CD8-positive, alpha-beta memory T cell (primary cell): ENCODE measurements at regions not wholly inside any gene's neighbourhood (a gene's known extent, or its start where the extent isn't known, plus 50 kb on each side); places are given as distances from the start of the nearest gene placed in this dataset.

Experiments
- CTCF ChIA-PET: fragments of 350-600 bp; sonication (Branson Sonifier 250); formaldehyde crosslinking; loops from one replicate; lab custom pipeline; 2021; ENCODE audit warnings: antibody characterized with exemption; lab: Charles Lee
- POLR2A ChIA-PET: fragments of 350-600 bp; sonication (Branson Sonifier 250); formaldehyde crosslinking; loops from one replicate; lab custom pipeline; 2021; ENCODE audit warnings: antibody characterized with exemption; lab: Charles Lee
- DNase-seq, 5 donors: peaks; one replicate each; pipeline versions ENCODE4 v3.0.0 to v3.0.0-alpha.2; 2020 to 2022; ENCODE audit warnings: mixed read lengths in 1 of 5
- H3K27ac ChIP-seq: one replicate; pipeline ENCODE4 v1.7.0; 2013; ENCODE audit warnings: low read depth, mild to moderate bottlenecking, low read length, moderate library complexity
- H3K27me3 ChIP-seq: 2 replicates; pipeline ENCODE4 v1.7.0; 2013; ENCODE audit warnings: low read length, mild to moderate bottlenecking; ENCODE audit not compliant: insufficient read depth, poor library complexity, severe bottlenecking
- H3K36me3 ChIP-seq: 2 replicates; pipeline ENCODE4 v1.7.0; 2013; ENCODE audit warnings: mild to moderate bottlenecking, low read length, moderate library complexity; ENCODE audit not compliant: insufficient read depth
- H3K4me1 ChIP-seq: 2 replicates; pipeline ENCODE4 v1.7.0; 2013; ENCODE audit warnings: mild to moderate bottlenecking, low read length, moderate library complexity; ENCODE audit not compliant: insufficient read depth
- H3K4me3 ChIP-seq: 2 replicates; pipeline ENCODE4 v1.7.0; 2013; ENCODE audit warnings: mild to moderate bottlenecking, low read length
- H3K9me3 ChIP-seq: 2 replicates; pipeline ENCODE4 v1.7.0; 2013; ENCODE audit warnings: mild to moderate bottlenecking, low read length
- H3K27ac Mint-ChIP-seq, 8 donors: one replicate each; pipeline ENCODE4 v1.8.0; 2020 to 2021; ENCODE audit warnings: mixed read lengths in 8 of 8, mild to moderate bottlenecking in 6 of 8, inconsistent platforms in 3 of 8, moderate library complexity in 3 of 8
- H3K27me3 Mint-ChIP-seq, 2 donors: one replicate each; pipeline ENCODE4 v1.8.0; 2020 to 2021; ENCODE audit warnings: mixed read lengths in 2 of 2, mild to moderate bottlenecking in 1 of 2, moderate library complexity in 1 of 2
- H3K36me3 Mint-ChIP-seq, 3 donors: one replicate each; pipeline ENCODE4 v1.8.0; 2020 to 2021; ENCODE audit warnings: mixed read lengths in 3 of 3, inconsistent platforms in 1 of 3, mild to moderate bottlenecking in 1 of 3
- H3K4me1 Mint-ChIP-seq, 3 donors: one replicate each; pipeline ENCODE4 v1.8.0; 2020 to 2021; ENCODE audit warnings: mixed read lengths in 3 of 3, inconsistent platforms in 1 of 3, mild to moderate bottlenecking in 1 of 3
- H3K4me3 Mint-ChIP-seq, 7 donors: one replicate each; pipeline ENCODE4 v1.8.0; 2020 to 2021; ENCODE audit warnings: mixed read lengths in 7 of 7, mild to moderate bottlenecking in 6 of 7, moderate library complexity in 4 of 7, inconsistent platforms in 2 of 7
- H3K9me3 Mint-ChIP-seq, 5 donors: one replicate each; pipeline ENCODE4 v1.8.0; 2020 to 2022; ENCODE audit warnings: mixed read lengths in 5 of 5, mild to moderate bottlenecking in 3 of 5, moderate library complexity in 2 of 5, inconsistent platforms in 1 of 5

DNA sequence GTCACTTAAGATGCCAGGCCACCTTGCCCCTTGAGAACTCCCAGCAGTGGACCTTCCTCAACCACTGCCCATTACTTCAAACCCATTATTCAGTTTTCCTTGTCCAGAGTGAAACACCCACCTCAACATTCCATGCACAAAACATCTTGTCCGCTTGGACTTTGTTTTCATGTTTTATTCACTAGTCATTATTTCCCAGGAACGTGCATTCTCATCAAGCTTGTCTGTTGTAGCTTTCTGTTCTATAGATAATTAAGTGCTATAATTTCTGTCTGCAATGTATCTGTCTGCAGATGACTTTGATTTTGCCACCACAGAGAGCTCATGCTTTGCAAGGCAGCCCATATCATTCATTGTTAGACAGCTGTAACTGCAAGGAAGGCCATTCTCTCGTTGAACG lies 117.4 kb downstream of the RAB18 start:
- Mint-ChIP-seq H3K4me1 (no peaks in the 10 kb centered on the region), H3K9me3 (no peaks in the 10 kb centered on the region), H3K36me3 (peaks cover 0 to 9% (median 2%) of the 10 kb centered on the region in 3 donors), H3K27ac (no peak overlapping the region), H3K4me3 (no peak overlapping the region), H3K27me3 (peaks cover 17 to 40% of the 10 kb centered on the region in 2 donors)
- no peak overlapping the region for H3K27ac ChIP-seq
- no peaks in the 10 kb centered on the region for H3K36me3 ChIP-seq
- H3K27me3 ChIP-seq = no peaks in the 10 kb centered on the region
- no peak overlapping the region for H3K4me3 ChIP-seq
- POLR2A ChIA-PET = no interaction called here
- H3K9me3 ChIP-seq = no peaks in the 10 kb centered on the region
- no peak for DNase-seq
- CTCF ChIA-PET = no interaction called here
- H3K4me1 ChIP-seq = no peaks in the 10 kb centered on the region

- H3K9me3 Mint-ChIP-seq = no peaks in the 10 kb centered on the region
- ChIA-PET POLR2A (no interaction called here), CTCF (no interaction called here)
- Histone ChIP-seq H3K9me3 (no peaks in the 10 kb centered on the region), H3K4me3 (no peak overlapping the region), H3K27ac (no peak overlapping the region), H3K27me3 (no peaks in the 10 kb centered on the region), H3K36me3 (no peaks in the 10 kb centered on the region), H3K4me1 (no peaks in the 10 kb centered on the region)
- DNase-seq = no peak
- H3K27me3 Mint-ChIP-seq = peaks cover 19 to 47% of the 10 kb centered on the region in 2 donors
- no peak overlapping the region for H3K4me3 Mint-ChIP-seq
- no peak overlapping the region for H3K27ac Mint-ChIP-seq
- H3K4me1 Mint-ChIP-seq = no peaks in the 10 kb centered on the region
- peaks cover 0 to 9% (median 2%) of the 10 kb centered on the region in 3 donors for H3K36me3 Mint-ChIP-seq
Measured at GRCh38 chr10:27622596-27622995, 118.5 kb downstream of the RAB18 start.
